SK-N-MC (cell line): ENCODE measurements at regions not wholly inside any gene's neighbourhood (a gene's known extent, or its start where the extent isn't known, plus 50 kb on each side); places are given as distances from the start of the nearest gene placed in this dataset.
"Not testable (repeated sequence)": the region's sequence is repeated elsewhere in the genome, so short reads cannot be mapped to it uniquely, and the experiment has no call there.

Experiments used
- DNase-seq: peaks from one replicate; pipeline ENCODE4 v3.0.0-alpha.2; 2011; ENCODE audit warnings: low read depth, low spot score
- H3K27ac ChIP-seq: fragments of 200-600 bp; sonication (generic); 2 replicates; pipeline ENCODE4 v1.5.1; 2016; ENCODE audit warnings: mixed run types
- H3K36me3 ChIP-seq: fragments of 200-600 bp; sonication (generic); 2 replicates; pipeline ENCODE4 v1.6.1; 2017; ENCODE audit warnings: antibody characterized with exemption, low read length, mixed read lengths; ENCODE audit not compliant: insufficient read depth
- H3K4me3 ChIP-seq: fragments of 200-600 bp; sonication (generic); 2 replicates; pipeline ENCODE4 v1.5.1; 2016
- H3K9ac ChIP-seq: fragments of 200-600 bp; sonication (generic); 2 replicates; pipeline ENCODE4 v1.8.0; 2017; ENCODE audit warnings: mixed run types, mixed read lengths; ENCODE audit not compliant: insufficient read length
- H3K9me3 ChIP-seq: fragments of 200-600 bp; sonication (generic); 2 replicates; pipeline ENCODE4 v1.6.1; 2017; ENCODE audit warnings: low read depth, mild to moderate bottlenecking, antibody characterized with exemption, low read length, moderate library complexity, mixed read lengths
- EZH2 ChIP-seq: fragments of 200-600 bp; sonication (generic); IDR thresholded peaks from one replicate; pipeline ENCODE4 v1.6.1; 2017; ENCODE audit warnings: antibody characterized with exemption
- FOXP2 ChIP-seq: optimal IDR thresholded peaks from 2 replicates; pipeline ENCODE3; 2011; ENCODE audit warnings: mild to moderate bottlenecking, moderate library complexity; ENCODE audit not compliant: insufficient read depth; ENCODE audit errors: extremely low read length, control extremely low read depth
- POLR2AphosphoS5 ChIP-seq: IDR thresholded peaks from 2 replicates; pipeline ENCODE4 v1.6.1; 2012; ENCODE audit warnings: mild to moderate bottlenecking, low read depth, low read length, borderline replicate concordance

GRCh38 chr2:77629539-77629938, 107.4 kb upstream of the LRRTM4 start:
- H3K4me3 ChIP-seq, result no peak overlapping the region
- no peak overlapping the region for H3K27ac ChIP-seq
- H3K9ac ChIP-seq, result no peak overlapping the region
- no peaks in the 10 kb centered on the region for H3K9me3 ChIP-seq
- TF ChIP-seq FOXP2 (no peak), POLR2AphosphoS5 (no peak), EZH2 (no peak)
- no peak for DNase-seq
- no peaks in the 10 kb centered on the region for H3K36me3 ChIP-seq

GRCh38 chr2:77631007-77631406, 108.8 kb upstream of the LRRTM4 start:
- H3K4me3 ChIP-seq, result no peak overlapping the region
- H3K27ac ChIP-seq, result no peak overlapping the region
- no peak overlapping the region for H3K9ac ChIP-seq
- no peak for DNase-seq
- TF ChIP-seq EZH2, result no peak
- no peak for TF ChIP-seq FOXP2
- TF ChIP-seq POLR2AphosphoS5, result no peak
- no peaks in the 10 kb centered on the region for H3K9me3 ChIP-seq
- no peaks in the 10 kb centered on the region for H3K36me3 ChIP-seq

- no peaks in the 10 kb centered on the region for H3K9me3 ChIP-seq
- no peak for TF ChIP-seq POLR2AphosphoS5
- no peak for TF ChIP-seq FOXP2
- no peak for TF ChIP-seq EZH2
- no peak overlapping the region for H3K27ac ChIP-seq
- no peak overlapping the region for H3K9ac ChIP-seq
- H3K4me3 ChIP-seq, result no peak overlapping the region
- no peaks in the 10 kb centered on the region for H3K36me3 ChIP-seq
- DNase-seq, result no peak
Measured at GRCh38 chr2:77633601-77634000, 111.4 kb upstream of the LRRTM4 start.

GRCh38 chr2:77640924-77641323, 118.7 kb upstream of the LRRTM4 start:
- no peaks in the 10 kb centered on the region for H3K36me3 ChIP-seq
- H3K9me3 ChIP-seq, result no peaks in the 10 kb centered on the region
- H3K27ac ChIP-seq, result no peak overlapping the region
- no peak for TF ChIP-seq FOXP2
- no peak for TF ChIP-seq POLR2AphosphoS5
- TF ChIP-seq EZH2, result no peak
- no peak overlapping the region for H3K4me3 ChIP-seq
- H3K9ac ChIP-seq, result no peak overlapping the region
- no peak for DNase-seq

- Histone ChIP-seq H3K9ac (no peak overlapping the region), H3K27ac (no peak overlapping the region), H3K4me3 (no peak overlapping the region), H3K36me3 (no peaks in the 10 kb centered on the region), H3K9me3 (no peaks in the 10 kb centered on the region)
- TF ChIP-seq POLR2AphosphoS5 (no peak), FOXP2 (no peak), EZH2 (no peak)
- no peak for DNase-seq
Measured at GRCh38 chr2:77642339-77642738, 120.2 kb upstream of the LRRTM4 start.

- Histone ChIP-seq H3K36me3 (no peaks in the 10 kb centered on the region), H3K27ac (no peak overlapping the region), H3K9me3 (no peaks in the 10 kb centered on the region), H3K9ac (no peak overlapping the region), H3K4me3 (no peak overlapping the region)
- no peak for DNase-seq
- TF ChIP-seq EZH2, result no peak
- TF ChIP-seq FOXP2, result no peak
- TF ChIP-seq POLR2AphosphoS5, result no peak
Measured at GRCh38 chr2:77649856-77650255, 127.7 kb upstream of the LRRTM4 start.

- TF ChIP-seq POLR2AphosphoS5 (no peak), EZH2 (no peak), FOXP2 (no peak)
- no peaks in the 10 kb centered on the region for H3K36me3 ChIP-seq
- no peak overlapping the region for H3K27ac ChIP-seq
- no peak overlapping the region for H3K9ac ChIP-seq
- DNase-seq, result no peak
- H3K9me3 ChIP-seq, result no peaks in the 10 kb centered on the region
- H3K4me3 ChIP-seq, result no peak overlapping the region
Measured at GRCh38 chr2:77652499-77652898, 130.3 kb upstream of the LRRTM4 start.

GRCh38 chr2:77664491-77664890, 142.3 kb upstream of the LRRTM4 start:
- no peaks in the 10 kb centered on the region for H3K9me3 ChIP-seq
- no peak for TF ChIP-seq EZH2
- TF ChIP-seq FOXP2, result no peak
- TF ChIP-seq POLR2AphosphoS5, result no peak
- H3K9ac ChIP-seq, result no peak overlapping the region
- no peaks in the 10 kb centered on the region for H3K36me3 ChIP-seq
- no peak overlapping the region for H3K4me3 ChIP-seq
- no peak for DNase-seq
- no peak overlapping the region for H3K27ac ChIP-seq

GRCh38 chr2:77666251-77666980, 144.2 kb upstream of the LRRTM4 start:
- Histone ChIP-seq H3K9me3 (no peaks in the 10 kb centered on the region), H3K4me3 (no peak overlapping the region), H3K36me3 (no peaks in the 10 kb centered on the region), H3K9ac (no peak overlapping the region), H3K27ac (no peak overlapping the region)
- TF ChIP-seq POLR2AphosphoS5, result no peak
- no peak for TF ChIP-seq FOXP2
- no peak for TF ChIP-seq EZH2
- DNase-seq, result no peak

- not testable (repeated sequence) for H3K36me3 ChIP-seq, H3K27ac ChIP-seq, H3K9ac ChIP-seq, DNase-seq, H3K4me3 ChIP-seq, H3K9me3 ChIP-seq
Measured at GRCh38 chr2:77684543-77685319, 162.6 kb upstream of the LRRTM4 start.
